ENCODE measurements at regions not wholly inside any gene's neighbourhood (a gene's known extent, or its start where the extent isn't known, plus 50 kb on each side); places are given as distances from the start of the nearest gene placed in this dataset.

- ATAC-seq (ENCODE audit: low FRiP score) (no peak), DNase-seq (ENCODE audit: low spot score) (no peak)
- no peak for TF ChIP-seq CTCF (IDR thresholded peaks at IDR 0.05)
Measured at GRCh38 chr2:18309627-18310026, 250.8 kb downstream of the RDH14 start.

- DNase-seq (ENCODE audit: low spot score) = no peak
- ATAC-seq (ENCODE audit: low FRiP score) = no peak
- no peak for TF ChIP-seq CTCF (IDR thresholded peaks at IDR 0.05)
Measured at GRCh38 chr2:18309188-18309587, 251.3 kb downstream of the RDH14 start.

- no peak for DNase-seq (ENCODE audit: low spot score)
- TF ChIP-seq CTCF (IDR thresholded peaks at IDR 0.05) = no peak
Measured at GRCh38 chr2:18304849-18305248, 255.6 kb downstream of the RDH14 start.

GRCh38 chr2:18301421-18302139 is 258.9 kb downstream of the RDH14 start:
- DNase-seq (ENCODE audit: low spot score) (no peak), ATAC-seq (ENCODE audit: low FRiP score) (no peak)
- no peak for TF ChIP-seq CTCF (IDR thresholded peaks at IDR 0.05)

More at GRCh38 chr2:18304849-18305248, 255.6 kb downstream of the RDH14 start:
- ATAC-seq (ENCODE audit: low FRiP score) = no peak

- DNase-seq (ENCODE audit: low spot score) (no peak), ATAC-seq (ENCODE audit: low FRiP score) (peak; percentile 66)
- no peak for TF ChIP-seq CTCF (IDR thresholded peaks at IDR 0.05)
Measured at GRCh38 chr2:18299423-18300212, 260.8 kb downstream of the RDH14 start.

- DNase-seq (ENCODE audit: low spot score) (no peak), ATAC-seq (ENCODE audit: low FRiP score) (no peak)
- TF ChIP-seq CTCF (IDR thresholded peaks at IDR 0.05) = no peak
Measured at GRCh38 chr2:18297534-18298058, 262.9 kb downstream of the RDH14 start.
